Kidney epithelial cell (primary cell): ENCODE measurements at regions not wholly inside any gene's neighbourhood (a gene's known extent, or its start where the extent isn't known, plus 50 kb on each side); places are given as distances from the start of the nearest gene placed in this dataset.

ENCODE experiments used
- DNase-seq: peaks from one replicate; pipeline ENCODE4 v3.0.0-alpha.2; 2010; ENCODE audit warnings: low read depth
- H3K27me3 ChIP-seq: 2 replicates; pipeline ENCODE4 v1.6.0; 2011; ENCODE audit warnings: low read length; ENCODE audit not compliant: control insufficient read depth, insufficient read depth
- H3K36me3 ChIP-seq: 2 replicates; pipeline ENCODE4 v1.5.1; 2011; ENCODE audit warnings: low read length; ENCODE audit not compliant: control insufficient read depth, insufficient read depth
- H3K4me3 ChIP-seq: 2 replicates; pipeline ENCODE4 v1.5.1; 2011; ENCODE audit warnings: low read depth, mild to moderate bottlenecking, control low read depth, low read length
- CTCF ChIP-seq: IDR thresholded peaks from 2 replicates; pipeline ENCODE4 v1.5.1; 2011; ENCODE audit warnings: mild to moderate bottlenecking, moderate library complexity, low read length, control low read depth, inconsistent platforms; ENCODE audit not compliant: insufficient read depth, poor library complexity, severe bottlenecking

- no peak for TF ChIP-seq CTCF
- Histone ChIP-seq H3K4me3 (no peak overlapping the region), H3K36me3 (no peaks in the 10 kb centered on the region), H3K27me3 (no peaks in the 10 kb centered on the region)
- peak; percentile 29 for DNase-seq
These were observed 299.0 kb downstream of the FBXO15 start for GRCh38 chr18:73848656-73849055.

GRCh38 chr18:73843455-73843854 lies 304.2 kb downstream of the FBXO15 start:
- DNase-seq, result no peak
- no peaks in the 10 kb centered on the region for H3K36me3 ChIP-seq
- no peak overlapping the region for H3K4me3 ChIP-seq
- H3K27me3 ChIP-seq, result no peaks in the 10 kb centered on the region
- no peak for TF ChIP-seq CTCF

DNA sequence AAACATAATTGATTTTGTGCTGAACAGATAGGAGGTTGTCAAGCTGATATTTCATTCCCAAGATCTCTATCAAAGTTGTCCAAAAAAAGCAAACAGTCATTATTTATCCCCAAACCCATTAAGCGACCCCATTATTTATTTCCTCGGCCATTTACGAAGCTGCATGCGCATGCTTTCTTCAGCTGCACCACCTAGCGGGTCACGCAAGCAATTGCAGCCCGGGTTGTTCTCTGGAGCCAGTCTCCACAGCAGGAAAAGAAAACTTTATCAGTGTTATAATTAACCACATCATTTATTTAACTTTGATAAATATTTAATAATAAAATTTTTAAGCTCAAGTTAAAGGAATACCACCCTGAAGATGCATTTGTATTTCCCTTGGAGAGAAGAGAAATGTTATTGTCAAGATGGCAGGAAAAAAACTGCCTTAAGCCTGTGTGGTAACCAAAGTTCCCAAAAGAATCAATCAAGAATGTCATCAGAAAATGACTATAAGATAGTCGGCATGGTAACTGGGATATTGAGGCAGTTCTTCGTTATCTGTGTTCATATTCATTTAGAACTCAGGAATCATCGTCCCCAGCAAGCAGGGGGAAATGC lies 304.7 kb downstream of the FBXO15 start:
- no peaks in the 10 kb centered on the region for H3K27me3 ChIP-seq
- DNase-seq, result no peak
- H3K4me3 ChIP-seq, result no peak overlapping the region
- H3K36me3 ChIP-seq, result no peaks in the 10 kb centered on the region
- TF ChIP-seq CTCF, result peak; percentile 98

GRCh38 chr18:73841661-73842060 lies 306.0 kb downstream of the FBXO15 start:
- peak; percentile 1 for TF ChIP-seq CTCF
- Histone ChIP-seq H3K4me3 (no peak overlapping the region), H3K36me3 (no peaks in the 10 kb centered on the region), H3K27me3 (no peaks in the 10 kb centered on the region)
- no peak for DNase-seq

DNA sequence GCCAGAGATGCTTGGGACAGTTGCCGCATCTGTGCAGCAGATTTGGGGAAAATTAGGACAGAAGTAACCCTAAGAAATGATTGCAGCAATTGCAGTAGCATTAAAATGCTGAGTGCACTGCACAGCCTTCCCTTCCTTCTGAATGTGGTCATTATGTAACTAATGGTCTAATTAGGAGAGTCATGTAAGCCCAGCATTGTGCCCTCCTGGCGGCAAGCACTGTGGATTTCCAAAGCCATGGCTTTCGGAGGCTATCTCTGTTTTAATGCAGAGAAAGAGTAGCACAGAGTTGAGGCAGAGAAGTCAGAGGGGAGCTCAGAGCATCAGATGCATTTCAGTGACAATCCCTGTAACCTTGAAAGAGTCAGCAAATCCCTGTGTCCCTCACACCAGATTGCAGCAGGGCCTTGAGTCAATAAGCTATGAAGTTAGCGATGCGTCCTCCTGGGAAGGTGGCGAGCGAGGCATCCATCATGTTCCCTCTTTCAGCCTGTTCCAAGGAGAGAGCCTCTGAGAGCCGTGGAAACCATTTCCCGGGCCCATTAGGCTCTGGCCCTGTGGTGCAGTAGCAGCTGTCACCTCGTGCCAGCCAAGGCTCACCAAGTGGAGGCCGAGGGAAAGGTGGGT lies 307.2 kb downstream of the FBXO15 start:
- H3K36me3 ChIP-seq, result no peaks in the 10 kb centered on the region
- no peak for DNase-seq
- no peaks in the 10 kb centered on the region for H3K27me3 ChIP-seq
- TF ChIP-seq CTCF, result no peak
- H3K4me3 ChIP-seq, result no peak overlapping the region

GRCh38 chr18:73839441-73839840 lies 308.2 kb downstream of the FBXO15 start:
- DNase-seq, result no peak
- no peak for TF ChIP-seq CTCF
- Histone ChIP-seq H3K4me3 (no peak overlapping the region), H3K27me3 (no peaks in the 10 kb centered on the region), H3K36me3 (no peaks in the 10 kb centered on the region)
